Activated CD8-positive, alpha-beta memory T cell treated with anti-CD3 and anti-CD28 coated beads for 36 hours (primary cell): ENCODE measurements at regions not wholly inside any gene's neighbourhood (a gene's known extent, or its start where the extent isn't known, plus 50 kb on each side); places are given as distances from the start of the nearest gene placed in this dataset.
"Not testable (repeated sequence)": the region's sequence is repeated elsewhere in the genome, so short reads cannot be mapped to it uniquely, and the experiment has no call there.

Experiments used
- CTCF ChIA-PET: fragments of 350-600 bp; sonication (Branson Sonifier 250); formaldehyde crosslinking; loops from one replicate; lab custom pipeline; 2021; ENCODE audit warnings: antibody characterized with exemption; lab: Charles Lee
- POLR2A ChIA-PET: fragments of 350-600 bp; sonication (Branson Sonifier 250); formaldehyde crosslinking; loops from one replicate; lab custom pipeline; 2021; ENCODE audit warnings: antibody characterized with exemption; lab: Charles Lee

DNA sequence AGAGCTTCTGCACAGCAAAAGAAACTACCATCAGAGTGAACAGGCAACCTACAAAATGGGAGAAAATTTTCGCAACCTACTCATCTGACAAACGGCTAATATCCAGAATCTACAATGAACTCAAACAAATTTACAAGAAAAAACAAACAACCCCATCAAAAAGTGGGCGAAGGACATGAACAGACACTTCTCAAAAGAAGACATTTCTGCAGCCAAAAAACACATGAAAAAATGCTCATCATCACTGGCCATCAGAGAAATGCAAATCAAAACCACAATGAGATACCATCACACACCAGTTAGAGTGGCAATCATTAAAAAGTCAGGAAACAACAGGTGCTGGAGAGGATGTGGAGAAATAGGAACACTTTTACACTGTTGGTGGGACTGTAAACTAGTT is 1439.7 kb downstream of the FSCB start:
- POLR2A ChIA-PET: not testable (repeated sequence)

DNA sequence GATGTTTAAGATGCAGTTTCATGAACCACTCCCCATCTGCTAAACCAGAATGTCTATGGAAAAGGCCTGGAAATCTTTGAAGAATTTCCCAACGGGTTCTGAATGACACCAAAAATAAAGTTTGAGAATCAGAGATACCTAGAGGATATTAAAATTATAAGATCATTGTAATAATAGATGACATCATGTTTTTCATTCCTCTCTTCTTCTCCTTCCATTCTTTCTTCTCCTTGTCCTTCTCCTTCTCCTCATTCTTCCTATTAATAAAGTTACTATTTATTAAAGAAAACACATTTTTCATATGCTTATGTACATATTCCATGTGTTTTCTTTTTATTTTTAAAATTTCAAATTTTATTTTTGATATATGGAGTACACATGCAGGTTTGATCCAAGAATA is 1449.4 kb downstream of the LRFN5 start:
- ChIA-PET CTCF (no interaction called here), POLR2A (no interaction called here)

More for the DNA sequence above, 1439.7 kb downstream of the FSCB start:
- CTCF ChIA-PET: not testable (repeated sequence)

DNA sequence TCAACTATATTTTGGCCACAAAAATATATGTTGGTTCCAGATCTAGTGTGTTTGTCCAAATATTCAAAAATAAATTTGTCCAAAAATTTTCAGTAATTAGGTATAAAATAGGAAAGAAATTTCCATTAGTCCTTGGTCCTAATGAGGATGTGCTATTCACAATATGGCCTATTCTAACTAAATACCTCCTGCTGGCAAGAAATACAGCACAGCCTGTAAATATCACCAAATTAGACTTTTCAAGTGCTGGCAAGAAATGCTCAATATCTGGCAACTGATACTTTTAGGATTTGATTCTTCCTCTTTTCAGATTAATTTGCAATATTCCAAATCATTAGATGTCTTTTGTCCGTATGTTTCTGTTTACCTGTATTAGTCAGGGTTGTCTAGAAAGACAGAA is 1446.2 kb downstream of the LRFN5 start:
- ChIA-PET POLR2A (no interaction called here), CTCF (no interaction called here)

DNA sequence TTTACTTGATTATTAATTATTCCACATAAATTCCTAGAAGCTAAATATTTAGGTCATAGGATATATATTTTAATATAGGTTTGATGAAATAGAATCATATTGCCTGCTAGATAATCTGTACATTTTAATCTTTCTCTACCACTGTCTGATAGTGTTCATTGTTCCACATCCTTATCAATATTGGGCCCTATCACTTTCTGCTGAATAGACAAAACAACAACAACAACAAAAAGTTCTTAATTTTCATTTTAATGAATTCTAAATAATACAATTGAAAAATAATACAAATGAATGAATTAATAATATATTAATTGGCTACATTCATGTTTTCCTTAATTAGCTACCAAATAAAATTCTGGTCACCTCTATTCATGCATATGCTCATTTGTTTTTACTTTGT is 1437.2 kb downstream of the LRFN5 start:
- CTCF ChIA-PET: no interaction called here
- POLR2A ChIA-PET: no interaction called here

DNA sequence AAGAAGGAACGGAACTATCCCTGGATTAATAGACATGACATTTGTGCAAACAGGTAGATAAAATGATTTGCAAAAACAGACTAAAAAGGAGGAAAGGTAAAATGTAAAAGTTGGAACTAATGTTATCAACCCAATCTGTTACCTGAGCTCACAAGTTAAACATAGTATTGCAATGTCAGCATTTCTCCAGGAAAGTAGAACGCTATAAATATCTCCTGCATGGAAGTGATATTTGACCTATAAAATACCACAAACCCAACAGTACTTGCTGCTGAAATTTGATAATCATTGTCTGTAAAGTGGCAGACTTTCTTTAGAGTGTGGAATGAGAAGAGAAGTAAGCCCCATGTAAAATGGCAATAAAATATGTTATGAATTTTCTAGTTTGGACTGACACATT is 1435.7 kb downstream of the LRFN5 start:
- ChIA-PET POLR2A (no interaction called here), CTCF (no interaction called here)

DNA sequence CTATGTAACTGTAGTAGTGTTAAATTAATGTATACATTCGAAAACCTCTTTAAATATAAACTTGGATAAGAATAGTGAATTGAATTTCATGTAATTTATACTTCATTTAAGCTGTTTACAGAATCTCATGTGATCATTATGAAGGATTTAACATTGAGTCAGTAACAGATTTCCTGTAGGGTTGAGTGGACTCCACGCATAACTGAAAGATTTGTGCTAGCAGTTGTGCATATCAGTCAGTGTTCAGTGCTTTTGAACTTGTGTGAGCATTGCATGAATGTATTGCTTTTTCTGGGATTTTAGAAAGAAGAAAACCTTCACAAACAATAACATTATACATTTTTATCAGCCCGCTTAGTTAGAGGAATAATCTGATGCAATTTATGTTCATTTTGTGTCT is 1435.3 kb downstream of the LRFN5 start:
- POLR2A ChIA-PET: no interaction called here
- CTCF ChIA-PET: no interaction called here

DNA sequence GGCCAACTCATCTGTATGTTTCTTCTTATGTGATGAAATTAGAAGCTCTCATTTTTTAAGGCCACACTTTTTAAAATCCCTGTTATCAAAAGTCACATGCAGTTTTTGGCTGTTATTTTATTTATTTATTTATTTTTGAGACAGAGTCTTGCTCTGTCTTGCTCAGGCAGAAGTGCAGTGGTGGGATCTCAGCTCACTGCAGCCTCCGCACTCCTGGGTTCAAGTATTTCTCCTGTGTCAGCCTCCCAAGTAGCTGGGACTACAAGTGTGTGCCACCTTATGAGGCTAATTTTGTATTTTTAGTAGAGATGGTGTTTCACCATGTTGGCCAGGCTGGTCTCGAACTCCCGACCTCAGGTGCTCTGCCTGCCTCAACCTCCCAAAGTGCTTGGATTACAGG is 1434.5 kb downstream of the LRFN5 start:
- ChIA-PET POLR2A (no interaction called here), CTCF (no interaction called here)

DNA sequence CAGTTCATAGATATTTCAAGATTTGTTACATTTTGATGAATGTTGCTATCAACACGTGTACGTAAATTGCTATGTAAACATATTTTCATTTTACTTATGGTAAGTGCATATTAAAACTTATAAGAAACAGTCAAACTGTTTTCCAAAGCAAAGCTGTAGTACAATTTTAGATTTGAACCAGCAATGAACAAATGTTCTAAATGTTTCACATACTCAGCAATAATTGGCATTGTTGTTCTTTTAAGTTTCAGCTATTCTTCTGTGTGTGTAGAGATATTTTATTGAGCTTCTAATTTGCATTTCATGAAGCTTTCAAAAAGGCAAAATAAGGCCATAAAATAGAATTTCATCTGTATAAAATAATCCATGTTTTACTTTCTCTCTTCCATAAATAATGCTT is 1433.2 kb downstream of the LRFN5 start:
- POLR2A ChIA-PET: no interaction called here

DNA sequence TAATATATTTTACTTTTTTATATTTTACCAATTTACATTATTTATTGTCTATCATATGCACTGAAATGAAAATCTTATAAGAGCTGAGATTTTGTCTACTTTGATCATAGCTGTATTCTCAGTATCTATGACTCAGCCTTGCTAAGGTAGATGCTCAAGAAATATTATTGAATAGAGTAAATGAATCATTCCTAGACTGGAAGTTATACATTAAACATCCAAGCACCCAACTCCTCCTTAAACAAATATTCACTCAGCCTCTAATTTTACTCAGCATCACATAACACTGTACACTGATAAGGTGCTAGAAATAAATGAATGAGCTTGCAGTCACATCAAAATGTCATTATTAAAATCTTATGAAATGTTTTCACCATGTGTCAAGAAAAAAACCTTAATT is 1424.9 kb downstream of the LRFN5 start:
- CTCF ChIA-PET: no interaction called here

More for the DNA sequence above, 1433.2 kb downstream of the LRFN5 start:
- CTCF ChIA-PET: no interaction called here

DNA sequence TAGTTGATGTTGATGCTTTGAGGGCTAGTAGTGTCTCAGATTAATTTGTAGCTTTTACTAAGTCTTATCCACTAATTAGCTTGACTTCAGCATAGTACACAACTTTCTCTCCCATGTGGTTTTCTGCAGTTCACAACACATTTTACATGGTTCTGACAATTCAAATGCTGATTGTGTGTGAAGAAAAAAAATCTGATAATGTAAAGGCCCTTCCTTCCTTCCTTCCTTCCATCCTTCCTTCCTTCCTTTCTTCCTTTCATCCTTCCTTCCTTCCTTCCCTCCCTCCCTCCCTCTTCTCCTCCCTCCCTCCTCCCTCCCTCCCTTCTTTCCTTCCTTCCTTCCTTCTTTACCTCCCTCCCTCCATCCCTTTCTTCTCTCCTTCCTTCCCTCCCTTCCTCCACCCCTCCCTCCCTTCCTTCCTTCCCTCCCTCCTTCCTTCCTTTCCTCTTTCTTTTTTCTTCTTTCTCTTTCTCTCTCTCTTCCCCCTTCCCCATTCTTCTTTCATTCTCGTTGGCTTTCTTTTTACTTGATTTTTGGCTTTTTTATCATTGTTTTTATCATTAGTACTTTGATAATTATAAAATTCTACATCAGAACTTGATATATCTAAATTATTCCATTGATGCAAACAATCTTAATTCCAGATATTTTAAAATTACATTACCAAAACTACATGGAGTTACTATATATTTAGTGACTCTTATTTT is 1415.6 kb downstream of the LRFN5 start:
- POLR2A ChIA-PET: no interaction called here
- CTCF ChIA-PET: no interaction called here

More for the DNA sequence above, 1424.9 kb downstream of the LRFN5 start:
- POLR2A ChIA-PET: no interaction called here

DNA sequence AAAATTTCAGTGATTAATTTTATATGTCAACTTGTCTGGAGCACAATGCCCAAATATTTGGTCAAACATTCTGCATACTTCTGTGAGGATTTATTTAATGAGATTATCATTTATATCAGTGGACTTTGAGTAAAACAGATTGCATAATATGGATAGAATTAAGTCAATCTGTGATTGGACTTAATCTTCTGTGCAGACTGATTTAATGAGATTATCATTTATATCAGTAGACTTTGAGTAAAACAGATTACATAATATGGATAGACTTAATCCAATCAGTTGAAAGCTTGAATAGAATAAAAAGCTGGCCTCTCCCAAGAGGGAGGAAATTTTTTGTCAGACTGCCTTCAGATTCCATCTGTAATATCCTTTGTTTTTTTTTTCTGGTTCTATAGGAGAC is 1413.2 kb downstream of the LRFN5 start:
- ChIA-PET POLR2A (no interaction called here), CTCF (no interaction called here)

DNA sequence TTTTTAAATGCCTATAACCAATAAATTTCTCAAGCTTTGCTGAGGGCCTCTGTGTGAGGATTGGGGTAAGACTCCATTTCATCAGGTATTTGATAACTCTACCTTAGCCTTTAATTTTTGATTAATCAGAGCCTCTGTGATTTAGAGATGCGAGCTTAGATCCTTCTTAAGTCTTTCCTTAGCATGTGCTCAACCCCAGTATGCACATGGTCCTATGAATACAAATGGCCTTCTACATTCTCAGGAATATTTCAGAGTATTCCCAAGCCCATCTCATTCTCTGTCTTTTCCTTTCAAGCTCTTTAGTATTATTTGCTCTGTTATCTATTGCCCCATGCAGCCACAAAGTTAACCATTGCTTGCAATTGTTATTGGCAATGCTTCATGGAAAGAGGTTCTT is 1407.7 kb downstream of the LRFN5 start:
- CTCF ChIA-PET: no interaction called here
- POLR2A ChIA-PET: no interaction called here

DNA sequence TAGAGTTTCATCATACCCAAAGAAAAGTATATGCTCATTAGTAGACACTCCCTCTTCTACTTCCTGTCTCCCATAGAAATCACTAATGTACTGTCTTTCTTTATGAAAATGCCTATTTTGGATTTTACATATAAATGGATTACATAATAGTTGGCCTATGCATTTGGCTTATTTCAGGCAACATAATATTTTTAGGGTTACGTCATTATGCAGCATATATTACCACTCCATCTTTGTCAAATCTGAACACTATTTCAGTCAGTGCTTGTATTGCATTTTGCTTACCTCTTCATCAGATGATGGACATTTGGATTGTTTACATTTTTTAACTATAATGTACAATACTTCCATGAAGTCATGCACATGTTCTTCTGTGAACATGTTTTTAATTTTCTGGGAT is 1406.1 kb downstream of the LRFN5 start:
- CTCF ChIA-PET: no interaction called here

DNA sequence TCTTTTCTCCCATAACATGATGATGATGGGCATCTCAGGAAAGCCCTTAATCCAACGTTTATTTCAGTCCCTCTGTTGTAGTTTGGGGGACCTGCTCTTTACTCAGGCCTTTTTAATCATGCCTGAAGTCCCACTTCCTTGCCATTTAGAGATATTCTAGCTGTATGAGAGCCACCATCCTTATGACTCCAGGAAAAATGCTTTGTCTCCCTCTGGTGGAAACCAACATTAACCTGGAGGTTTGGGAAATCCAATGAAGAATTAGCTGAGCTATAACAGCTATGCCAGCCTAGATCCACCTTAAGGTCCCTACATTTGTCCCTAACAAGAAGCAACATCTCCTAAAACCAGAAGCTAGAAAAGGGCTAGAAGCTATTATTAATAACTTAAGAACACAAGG is 1399.1 kb downstream of the LRFN5 start:
- ChIA-PET CTCF (no interaction called here), POLR2A (no interaction called here)

More for the DNA sequence above, 1406.1 kb downstream of the LRFN5 start:
- POLR2A ChIA-PET: no interaction called here

DNA sequence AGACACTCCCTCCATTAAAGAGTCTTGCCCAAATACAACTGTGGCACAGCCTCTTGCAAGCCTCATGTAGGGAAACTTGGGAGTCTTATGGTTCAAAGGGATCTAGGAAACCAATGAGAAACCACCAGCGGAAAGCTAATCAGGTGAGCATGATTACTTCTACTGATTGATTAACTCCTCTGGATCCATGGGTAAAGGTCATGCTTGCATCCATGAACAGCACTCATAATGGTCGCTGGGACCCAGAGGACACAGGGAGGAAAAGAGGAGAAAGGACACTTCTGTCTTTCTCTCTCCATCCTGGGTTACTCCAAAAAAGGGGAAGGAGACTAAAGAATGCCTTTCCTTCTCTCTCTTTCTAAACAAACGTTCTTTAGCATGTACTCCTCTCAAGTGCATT is 1397.2 kb downstream of the LRFN5 start:
- CTCF ChIA-PET: no interaction called here

DNA sequence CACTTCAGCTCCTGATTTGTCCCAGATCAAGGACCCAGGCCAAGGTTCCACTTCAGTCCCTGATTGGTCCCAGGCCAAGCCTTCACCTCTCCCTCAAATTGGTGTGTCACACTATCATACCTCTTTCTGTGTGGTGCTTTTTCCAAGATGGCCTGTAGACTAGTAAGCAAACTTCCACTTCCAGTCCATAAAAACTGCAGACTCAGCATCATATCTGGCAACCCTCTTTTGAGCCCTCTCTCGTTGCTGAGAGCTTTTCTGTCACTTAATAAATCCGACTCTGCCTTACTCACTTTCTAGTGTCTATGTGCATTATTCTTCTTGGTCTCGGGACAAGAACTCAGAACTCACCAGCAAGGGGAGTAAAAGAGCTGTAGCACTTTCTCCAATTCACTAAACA is 1395.1 kb downstream of the LRFN5 start:
- CTCF ChIA-PET: no interaction called here
- POLR2A ChIA-PET: no interaction called here

More for the DNA sequence above, 1397.2 kb downstream of the LRFN5 start:
- POLR2A ChIA-PET: no interaction called here

DNA sequence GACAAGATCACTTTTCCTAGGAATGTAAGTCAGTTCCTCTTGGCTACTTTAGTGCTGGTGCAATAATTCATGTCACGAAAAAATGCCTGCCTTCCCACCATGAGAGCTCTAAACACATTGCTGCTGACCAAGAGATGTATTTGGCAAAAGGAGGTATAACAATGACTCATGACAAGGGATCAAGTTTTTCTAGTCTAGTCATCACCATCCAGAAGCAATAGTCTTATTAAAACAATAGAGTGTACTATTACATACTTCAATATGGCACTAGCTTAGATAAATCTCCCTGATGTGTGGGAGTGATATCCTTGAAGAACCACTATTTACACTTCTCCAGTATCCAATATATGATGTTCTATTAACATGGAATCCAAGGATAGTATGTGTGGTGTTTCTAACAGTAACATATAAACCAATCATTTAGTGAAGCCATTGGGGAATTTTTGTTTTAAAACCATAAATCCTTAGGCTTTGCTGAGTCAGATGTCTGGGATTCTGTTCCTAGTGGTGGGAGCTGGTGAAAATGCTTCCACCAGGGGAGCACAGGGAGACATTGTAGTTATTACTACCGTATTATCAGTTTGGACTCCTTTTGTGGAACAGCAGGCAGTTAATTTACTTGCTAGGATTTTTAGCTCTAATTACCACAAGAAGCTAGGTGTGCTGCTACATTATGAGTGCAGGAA is 1387.5 kb downstream of the LRFN5 start:
- CTCF ChIA-PET: no interaction called here
- POLR2A ChIA-PET: no interaction called here

DNA sequence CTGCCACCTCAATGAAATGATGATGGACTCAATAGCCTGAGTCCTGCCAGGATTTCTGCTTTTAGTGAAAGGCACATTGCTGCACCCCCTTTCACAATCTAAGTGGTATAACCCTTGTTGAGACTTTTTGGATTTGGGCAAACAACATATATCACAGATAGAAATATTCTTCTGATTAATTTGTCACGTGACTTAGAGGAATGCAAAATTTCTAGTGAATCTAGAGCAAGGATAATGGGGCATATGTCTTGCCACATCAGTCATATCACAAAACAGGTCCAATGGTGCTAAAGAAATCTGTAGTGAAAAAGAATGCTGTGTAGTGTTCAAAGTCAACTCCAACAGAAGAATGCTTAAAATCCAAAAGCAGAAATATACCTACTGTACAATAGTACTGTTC is 1386.3 kb downstream of the LRFN5 start:
- ChIA-PET POLR2A (no interaction called here), CTCF (no interaction called here)

DNA sequence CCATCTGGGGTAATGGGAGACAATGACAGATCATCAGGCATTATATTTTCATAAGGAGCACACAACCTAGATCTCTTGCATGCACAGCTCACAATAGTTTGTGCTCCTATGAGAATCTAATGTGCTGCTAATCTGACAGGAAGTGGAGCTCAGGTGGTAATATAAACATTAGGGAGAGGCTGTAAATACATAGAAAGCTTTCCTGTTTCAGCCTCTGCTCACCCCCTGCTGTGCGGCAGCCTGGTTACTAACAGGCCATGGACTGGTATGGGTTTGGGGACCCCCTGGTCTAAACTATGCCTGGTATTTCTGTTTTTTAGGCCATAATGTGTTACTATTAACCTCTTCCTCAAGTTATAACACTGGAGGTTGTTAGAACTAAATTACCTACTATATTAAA is 1373.7 kb downstream of the LRFN5 start:
- ChIA-PET CTCF (no interaction called here), POLR2A (no interaction called here)

DNA sequence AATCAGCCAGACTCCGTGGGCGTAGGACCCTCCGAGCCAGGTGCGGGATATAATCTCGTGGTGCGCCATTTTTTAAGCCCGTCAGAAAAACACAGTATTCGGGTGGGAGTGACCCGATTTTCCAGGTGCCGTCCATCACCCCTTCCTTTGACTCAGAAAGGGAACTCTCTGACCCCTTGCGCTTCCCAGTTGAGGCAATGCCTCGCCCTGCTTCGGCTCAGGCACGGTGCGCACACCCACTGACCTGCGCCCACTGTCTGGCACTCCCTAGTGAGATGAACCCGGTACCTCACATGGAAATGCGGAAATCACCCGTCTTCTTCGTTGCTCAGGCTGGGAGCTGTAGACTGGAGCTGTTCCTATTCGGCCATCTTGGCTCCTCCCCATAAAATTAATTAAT is 1366.5 kb downstream of the LRFN5 start:
- POLR2A ChIA-PET, CTCF ChIA-PET: not testable (repeated sequence)

DNA sequence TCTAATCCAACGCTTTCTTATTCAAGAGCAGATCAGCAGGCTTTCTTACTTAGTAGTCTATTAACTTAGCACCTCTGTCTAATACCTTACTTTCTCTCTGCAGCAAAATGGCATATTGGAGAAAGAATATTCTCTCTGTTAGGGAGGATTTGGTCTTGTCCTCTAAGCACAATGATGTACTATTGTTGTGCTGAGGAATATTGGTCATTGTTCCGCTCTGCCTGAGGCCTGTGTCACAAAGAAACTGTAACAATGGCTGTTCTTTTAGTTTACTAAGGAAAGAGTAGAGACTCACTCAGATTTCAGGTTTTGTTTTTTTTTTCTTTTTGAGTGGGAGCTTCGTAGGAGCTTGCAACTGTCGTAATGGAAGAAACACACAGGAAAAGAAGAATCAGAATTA is 1358.8 kb downstream of the LRFN5 start:
- ChIA-PET CTCF (no interaction called here), POLR2A (no interaction called here)
